DND-41 (cell line): ENCODE measurements at regions not wholly inside any gene's neighbourhood (a gene's known extent, or its start where the extent isn't known, plus 50 kb on each side); places are given as distances from the start of the nearest gene placed in this dataset.

ENCODE experiments used
- ATAC-seq: fragments of 200-7000 bp; cut with Tn5 transposase; 3 replicates; pipeline ENCODE4 v1.9.1; 2021; ENCODE audit warnings: low read depth; ENCODE audit not compliant: insufficient read depth
- DNase-seq: peaks from one replicate; pipeline ENCODE4 v3.0.0-alpha.2; 2020
- H2AFZ ChIP-seq: 2 replicates; pipeline ENCODE4 v1.6.0; 2012; ENCODE audit warnings: low read depth, low read length
- H3K27ac ChIP-seq: 2 replicates; pipeline ENCODE4 v1.5.1; 2012; ENCODE audit warnings: low read length, inconsistent platforms
- H3K27me3 ChIP-seq: fragments of 200-600 bp; sonication (generic); 2 replicates; pipeline ENCODE4 v1.6.0; 2012; ENCODE audit warnings: low read length, mild to moderate bottlenecking, inconsistent platforms; ENCODE audit not compliant: insufficient read depth, poor library complexity
- H3K36me3 ChIP-seq: 2 replicates; pipeline ENCODE4 v1.5.1; 2012; ENCODE audit warnings: low read length, inconsistent platforms; ENCODE audit not compliant: insufficient read depth
- H3K4me1 ChIP-seq: 2 replicates; pipeline ENCODE4 v1.5.1; 2012; ENCODE audit warnings: mild to moderate bottlenecking, low read length; ENCODE audit not compliant: insufficient read depth
- H3K4me2 ChIP-seq: 2 replicates; pipeline ENCODE4 v1.6.0; 2012; ENCODE audit warnings: mild to moderate bottlenecking, moderate library complexity, low read length, inconsistent platforms; ENCODE audit not compliant: insufficient read depth
- H3K4me3 ChIP-seq, 2 experiments: fragments of 200-600 bp in 1 of 2; shearing (Covaris generic) in 1 of 2; 2 replicates each; pipeline ENCODE4 v1.5.1; 2012 to 2016; ENCODE audit warnings: inconsistent platforms in 2 of 2, low read length in 2 of 2, mild to moderate bottlenecking in 2 of 2, low read depth in 1 of 2, moderate library complexity in 1 of 2
- H3K79me2 ChIP-seq: 2 replicates; pipeline ENCODE4 v1.6.0; 2012; ENCODE audit warnings: low read length, inconsistent platforms; ENCODE audit not compliant: insufficient read depth
- H3K9ac ChIP-seq: 2 replicates; pipeline ENCODE4 v1.6.0; 2012; ENCODE audit warnings: low read depth, mild to moderate bottlenecking, inconsistent platforms, low read length, moderate library complexity
- H3K9me3 ChIP-seq: 2 replicates; pipeline ENCODE4 v1.5.1; 2012; ENCODE audit warnings: low read length, moderate library complexity, mild to moderate bottlenecking, inconsistent platforms; ENCODE audit not compliant: insufficient read depth, severe bottlenecking
- H4K20me1 ChIP-seq: 2 replicates; pipeline ENCODE4 v1.6.0; 2012; ENCODE audit warnings: low read length; ENCODE audit not compliant: insufficient read depth
- EZH2 ChIP-seq: IDR thresholded peaks from 3 replicates; pipeline ENCODE4 v1.6.1; 2012; ENCODE audit warnings: borderline replicate concordance, low read depth, mild to moderate bottlenecking, moderate library complexity, low read length, inconsistent platforms; ENCODE audit not compliant: severe bottlenecking
- TF ChIP-seq, protein P1 (sequence below): IDR thresholded peaks from 2 replicates; pipeline ENCODE4 v1.5.1; 2012; ENCODE audit warnings: borderline replicate concordance, low read length, moderate library complexity, mild to moderate bottlenecking; ENCODE audit not compliant: poor library complexity, severe bottlenecking; ENCODE audit errors: extremely low read depth

- H2AFZ ChIP-seq, result no peak overlapping the region
- no peaks in the 10 kb centered on the region for H3K36me3 ChIP-seq
- DNase-seq (no peak), ATAC-seq (no peak)
- no peaks in the 10 kb centered on the region for H3K79me2 ChIP-seq
- H3K9ac ChIP-seq, result no peak overlapping the region
- no peak overlapping the region for H3K27ac ChIP-seq
- H3K27me3 ChIP-seq, result no peaks in the 10 kb centered on the region
- H3K4me3 ChIP-seq, result no peak overlapping the region
- TF ChIP-seq EZH2, result no peak
- TF ChIP-seq, protein P1, sequence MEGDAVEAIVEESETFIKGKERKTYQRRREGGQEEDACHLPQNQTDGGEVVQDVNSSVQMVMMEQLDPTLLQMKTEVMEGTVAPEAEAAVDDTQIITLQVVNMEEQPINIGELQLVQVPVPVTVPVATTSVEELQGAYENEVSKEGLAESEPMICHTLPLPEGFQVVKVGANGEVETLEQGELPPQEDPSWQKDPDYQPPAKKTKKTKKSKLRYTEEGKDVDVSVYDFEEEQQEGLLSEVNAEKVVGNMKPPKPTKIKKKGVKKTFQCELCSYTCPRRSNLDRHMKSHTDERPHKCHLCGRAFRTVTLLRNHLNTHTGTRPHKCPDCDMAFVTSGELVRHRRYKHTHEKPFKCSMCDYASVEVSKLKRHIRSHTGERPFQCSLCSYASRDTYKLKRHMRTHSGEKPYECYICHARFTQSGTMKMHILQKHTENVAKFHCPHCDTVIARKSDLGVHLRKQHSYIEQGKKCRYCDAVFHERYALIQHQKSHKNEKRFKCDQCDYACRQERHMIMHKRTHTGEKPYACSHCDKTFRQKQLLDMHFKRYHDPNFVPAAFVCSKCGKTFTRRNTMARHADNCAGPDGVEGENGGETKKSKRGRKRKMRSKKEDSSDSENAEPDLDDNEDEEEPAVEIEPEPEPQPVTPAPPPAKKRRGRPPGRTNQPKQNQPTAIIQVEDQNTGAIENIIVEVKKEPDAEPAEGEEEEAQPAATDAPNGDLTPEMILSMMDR, result no peak
- no peak overlapping the region for H3K4me2 ChIP-seq
- H4K20me1 ChIP-seq, result no peaks in the 10 kb centered on the region
- no peaks in the 10 kb centered on the region for H3K9me3 ChIP-seq
- H3K4me1 ChIP-seq, result no peaks in the 10 kb centered on the region
These were observed 526.6 kb upstream of the MARCKS start for GRCh38 chr6:113330636-113330946.

DNA sequence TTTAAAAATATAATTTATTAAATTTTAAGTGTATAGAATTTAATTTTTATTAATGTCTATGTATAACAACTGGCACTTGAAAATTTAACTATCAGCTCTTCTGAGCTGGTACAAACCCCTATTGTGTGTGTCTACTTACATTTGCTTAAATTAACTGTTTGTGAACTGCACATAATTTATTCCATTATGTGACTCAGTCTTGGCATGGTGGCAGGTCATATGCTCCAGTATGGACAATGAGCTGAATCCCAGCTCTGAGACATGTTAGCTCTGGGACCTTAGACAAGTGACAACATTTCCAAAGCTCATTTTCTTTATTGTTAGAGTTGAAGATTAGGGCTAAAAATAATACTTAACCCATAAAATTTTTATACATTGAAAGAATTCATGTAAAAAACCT lies 526.1 kb upstream of the MARCKS start:
- Histone ChIP-seq H3K4me3 (no peak overlapping the region), H3K4me2 (no peak overlapping the region), H3K9me3 (no peaks in the 10 kb centered on the region), H4K20me1 (no peaks in the 10 kb centered on the region), H3K27ac (no peak overlapping the region), H3K4me1 (no peaks in the 10 kb centered on the region), H3K79me2 (no peaks in the 10 kb centered on the region), H3K9ac (no peak overlapping the region), H3K36me3 (no peaks in the 10 kb centered on the region), H3K27me3 (no peaks in the 10 kb centered on the region), H2AFZ (no peak overlapping the region)
- ATAC-seq (no peak), DNase-seq (no peak)
- TF ChIP-seq, protein P1, result no peak
- TF ChIP-seq EZH2, result no peak

- H3K79me2 ChIP-seq, result no peaks in the 10 kb centered on the region
- no peaks in the 10 kb centered on the region for H3K4me1 ChIP-seq
- no peak overlapping the region for H3K4me2 ChIP-seq
- DNase-seq (no peak), ATAC-seq (no peak)
- H3K27ac ChIP-seq, result no peak overlapping the region
- H3K27me3 ChIP-seq, result no peaks in the 10 kb centered on the region
- TF ChIP-seq EZH2, result no peak
- TF ChIP-seq, protein P1, result no peak
- H3K36me3 ChIP-seq, result no peaks in the 10 kb centered on the region
- no peak overlapping the region for H3K4me3 ChIP-seq
- no peaks in the 10 kb centered on the region for H3K9me3 ChIP-seq
- H3K9ac ChIP-seq, result no peak overlapping the region
- no peak overlapping the region for H2AFZ ChIP-seq
- no peaks in the 10 kb centered on the region for H4K20me1 ChIP-seq
These were observed 518.5 kb upstream of the MARCKS start for GRCh38 chr6:113338644-113339043.

DNA sequence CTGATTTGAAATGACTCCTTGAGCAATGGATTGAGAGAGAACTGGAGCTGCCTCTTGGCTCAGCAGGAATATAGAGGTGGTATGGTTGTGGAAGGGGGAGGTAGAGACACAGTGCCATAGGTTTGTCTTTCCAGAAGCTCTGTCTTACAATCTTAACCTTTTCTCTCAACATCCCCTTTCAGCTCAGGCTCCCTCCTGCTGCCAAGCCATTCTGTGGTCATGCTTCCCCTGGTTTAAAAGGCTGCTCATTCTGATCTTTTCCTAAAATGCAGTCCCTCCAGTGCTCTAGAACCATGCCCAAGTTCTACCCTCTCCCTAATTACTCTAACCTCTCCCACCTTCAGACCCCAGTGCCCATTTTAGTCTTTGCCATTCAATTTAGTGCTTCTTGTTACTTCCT lies 517.9 kb upstream of the MARCKS start:
- no peaks in the 10 kb centered on the region for H3K9me3 ChIP-seq
- no peak overlapping the region for H3K27ac ChIP-seq
- no peaks in the 10 kb centered on the region for H3K27me3 ChIP-seq
- no peak overlapping the region for H3K4me2 ChIP-seq
- no peak for ATAC-seq
- H2AFZ ChIP-seq, result no peak overlapping the region
- H3K36me3 ChIP-seq, result no peaks in the 10 kb centered on the region
- H3K4me3 ChIP-seq, result no peak overlapping the region
- TF ChIP-seq EZH2, result no peak
- TF ChIP-seq, protein P1, result no peak
- H4K20me1 ChIP-seq, result no peaks in the 10 kb centered on the region
- no peaks in the 10 kb centered on the region for H3K79me2 ChIP-seq
- no peak for DNase-seq
- no peak overlapping the region for H3K9ac ChIP-seq
- H3K4me1 ChIP-seq, result no peaks in the 10 kb centered on the region
